CD14-positive monocyte (primary cell): ENCODE measurements at regions not wholly inside any gene's neighbourhood (a gene's known extent, or its start where the extent isn't known, plus 50 kb on each side); places are given as distances from the start of the nearest gene placed in this dataset.

Source experiments
- DNase-seq, 3 donors: peaks; one replicate each; pipeline ENCODE4 v3.0.0-alpha.2; 2011 to 2022
- H2AFZ ChIP-seq: 2 replicates; pipeline ENCODE4 v1.6.0; 2012; ENCODE audit warnings: mild to moderate bottlenecking, low read depth, low read length, inconsistent platforms; ENCODE audit not compliant: insufficient read depth, poor library complexity, severe bottlenecking
- H3K27ac ChIP-seq, 2 donors: 1 replicate in 1 of 2; 2 replicates in 1 of 2; pipeline ENCODE4 v1.5.1; 2012 to 2013; ENCODE audit warnings: low read length in 2 of 2, control low read depth in 1 of 2, inconsistent platforms in 1 of 2, low read depth in 1 of 2, mild to moderate bottlenecking in 1 of 2
- H3K27me3 ChIP-seq, 2 donors: one replicate each; pipeline versions ENCODE4 v1.6.0 to v1.6.1; 2011 to 2013; ENCODE audit warnings: low read length in 2 of 2; ENCODE audit not compliant: control insufficient read depth in 2 of 2, insufficient read depth in 2 of 2
- H3K36me3 ChIP-seq, 2 donors: replicated peaks in 1 of 2; 1 replicate in 1 of 2; 2 replicates in 1 of 2; pipeline versions ENCODE4 v1.5.1 to v1.6.1; 2012 to 2013; ENCODE audit warnings: low read length in 2 of 2, control low read depth in 1 of 2, inconsistent platforms in 1 of 2, mild to moderate bottlenecking in 1 of 2; ENCODE audit not compliant: insufficient read depth in 2 of 2, control insufficient read depth in 1 of 2
- H3K4me1 ChIP-seq, 2 donors: 1 replicate in 1 of 2; 2 replicates in 1 of 2; pipeline versions ENCODE4 v1.5.1 to v1.6.1; 2012 to 2013; ENCODE audit warnings: low read length in 2 of 2, control low read depth in 1 of 2, inconsistent platforms in 1 of 2, mild to moderate bottlenecking in 1 of 2, moderate library complexity in 1 of 2; ENCODE audit not compliant: insufficient read depth in 2 of 2, control insufficient read depth in 1 of 2
- H3K4me2 ChIP-seq: replicated peaks from 2 replicates; pipeline ENCODE3; 2012; ENCODE audit warnings: low read length, moderate library complexity, mild to moderate bottlenecking; ENCODE audit not compliant: poor library complexity, severe bottlenecking; ENCODE audit errors: extremely low read depth
- H3K4me3 ChIP-seq, 3 experiments: fragments of 200-600 bp in 1 of 3; sonication (generic) in 1 of 3; replicated peaks in 1 of 3; 1 replicate in 2 of 3; 2 replicates in 1 of 3; pipeline ENCODE4 v1.5.1; 2011 to 2013; ENCODE audit warnings: low read length in 3 of 3, mild to moderate bottlenecking in 3 of 3, control low read depth in 2 of 3, low read depth in 2 of 3, inconsistent platforms in 1 of 3, moderate library complexity in 1 of 3
- H3K79me2 ChIP-seq: 2 replicates; pipeline ENCODE4 v1.6.0; 2012; ENCODE audit warnings: mild to moderate bottlenecking, control low read depth, inconsistent platforms, low read length, moderate library complexity; ENCODE audit not compliant: insufficient read depth
- H3K9ac ChIP-seq: 2 replicates; pipeline ENCODE4 v1.6.0; 2017; ENCODE audit warnings: low read length, mild to moderate bottlenecking; ENCODE audit not compliant: insufficient read depth, poor library complexity, severe bottlenecking
- H3K9me3 ChIP-seq, 2 donors: replicated peaks in 1 of 2; 1 replicate in 1 of 2; 2 replicates in 1 of 2; pipeline versions ENCODE4 v1.5.1 to v1.6.1; 2012 to 2013; ENCODE audit warnings: low read length in 2 of 2, control low read depth in 1 of 2; ENCODE audit not compliant: control insufficient read depth in 1 of 2, insufficient read depth in 1 of 2
- H4K20me1 ChIP-seq: 2 replicates; pipeline ENCODE4 v1.6.0; 2012; ENCODE audit warnings: mild to moderate bottlenecking, low read length, control low read depth, moderate library complexity; ENCODE audit not compliant: insufficient read depth
- H3K27ac Mint-ChIP-seq, 7 donors: one replicate each; pipeline ENCODE4 v1.8.0; 2020; ENCODE audit warnings: mild to moderate bottlenecking in 7 of 7, mixed read lengths in 7 of 7, moderate library complexity in 6 of 7, inconsistent platforms in 2 of 7
- H3K27me3 Mint-ChIP-seq, 3 donors: one replicate each; pipeline ENCODE4 v1.8.0; 2021 to 2022; ENCODE audit warnings: low read depth in 3 of 3, mild to moderate bottlenecking in 3 of 3, mixed read lengths in 3 of 3, moderate library complexity in 3 of 3, inconsistent platforms in 1 of 3
- H3K36me3 Mint-ChIP-seq, 2 donors: one replicate each; pipeline ENCODE4 v1.8.0; 2020; ENCODE audit warnings: mixed read lengths in 2 of 2, inconsistent platforms in 1 of 2, mild to moderate bottlenecking in 1 of 2
- H3K4me1 Mint-ChIP-seq: one replicate; pipeline ENCODE4 v1.8.0; 2020; ENCODE audit warnings: mild to moderate bottlenecking, mixed read lengths
- H3K4me3 Mint-ChIP-seq, 2 donors: one replicate each; pipeline ENCODE4 v1.8.0; 2020; ENCODE audit warnings: mild to moderate bottlenecking in 2 of 2, mixed read lengths in 2 of 2, moderate library complexity in 1 of 2
- H3K9me3 Mint-ChIP-seq, 7 donors: one replicate each; pipeline ENCODE4 v1.8.0; 2020 to 2022; ENCODE audit warnings: mixed read lengths in 7 of 7, mild to moderate bottlenecking in 6 of 7, moderate library complexity in 6 of 7, inconsistent platforms in 2 of 7
- CTCF ChIP-seq: fragments of 200-600 bp; IDR thresholded peaks from one replicate; pipeline ENCODE4 v1.8.0; 2022; ENCODE audit warnings: antibody characterized with exemption, mild to moderate bottlenecking
- intact Hi-C, 2 donors: fragments of 100-400 bp; cut with micrococcal nuclease; formaldehyde crosslinking; loops; one replicate each; pipeline versions ENCODE4 v1.15.0 to v1.15.1; 2023

- no peak overlapping the region for H3K27ac Mint-ChIP-seq
Observed at GRCh38 chr4:72218953-72219352, 187.2 kb downstream of the NPFFR2 start.

More at GRCh38 chr4:72218953-72219352, 187.2 kb downstream of the NPFFR2 start:
- no peak for DNase-seq
- Histone ChIP-seq H3K4me3 (no peak overlapping the region), H3K4me2 (no peak overlapping the region), H3K27ac (no peak overlapping the region), H3K9me3 (peaks cover 16 to 26% of the 10 kb centered on the region in 2 donors), H3K4me1 (no peaks in the 10 kb centered on the region), H3K36me3 (no peaks in the 10 kb centered on the region), H3K27me3 (no peaks in the 10 kb centered on the region), H2AFZ (no peak overlapping the region), H3K9ac (no peak overlapping the region), H4K20me1 (no peaks in the 10 kb centered on the region), H3K79me2 (no peaks in the 10 kb centered on the region)
- no peak overlapping the region for H3K4me3 Mint-ChIP-seq
- no peak for TF ChIP-seq CTCF
- peaks cover 4 to 8% (median 6%) of the 10 kb centered on the region in 7 donors for H3K9me3 Mint-ChIP-seq
- no peaks in the 10 kb centered on the region for H3K27me3 Mint-ChIP-seq
- no peaks in the 10 kb centered on the region for H3K36me3 Mint-ChIP-seq
- no peaks in the 10 kb centered on the region for H3K4me1 Mint-ChIP-seq
- intact Hi-C loops, result no loop called here
